ENCODE measurements at regions not wholly inside any gene's neighbourhood (a gene's known extent, or its start where the extent isn't known, plus 50 kb on each side); places are given as distances from the start of the nearest gene placed in this dataset.
"Not testable (repeated sequence)": the region's sequence is repeated elsewhere in the genome, so short reads cannot be mapped to it uniquely, and the experiment has no call there.

DNA sequence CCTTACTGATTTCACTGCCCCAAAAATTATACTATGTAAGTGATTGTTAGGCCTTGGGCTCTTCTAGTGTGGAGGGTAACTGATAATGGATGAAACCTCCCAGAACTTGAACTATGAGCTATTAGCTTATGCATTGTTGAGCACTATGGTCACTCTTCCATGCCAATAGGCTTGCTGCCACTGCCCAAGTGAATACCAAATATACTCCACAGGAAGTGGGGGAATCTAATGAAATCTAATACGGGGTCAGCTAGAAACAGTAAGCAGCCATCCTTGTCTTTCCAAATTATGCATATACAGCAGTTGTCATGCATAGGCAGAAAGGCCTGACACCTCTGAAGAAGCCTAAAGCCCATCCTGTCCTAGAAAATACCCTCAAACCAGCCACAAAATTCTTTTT, 198.7 kb upstream of the PTBP2 start:
- DNase-seq = no peak

DNA sequence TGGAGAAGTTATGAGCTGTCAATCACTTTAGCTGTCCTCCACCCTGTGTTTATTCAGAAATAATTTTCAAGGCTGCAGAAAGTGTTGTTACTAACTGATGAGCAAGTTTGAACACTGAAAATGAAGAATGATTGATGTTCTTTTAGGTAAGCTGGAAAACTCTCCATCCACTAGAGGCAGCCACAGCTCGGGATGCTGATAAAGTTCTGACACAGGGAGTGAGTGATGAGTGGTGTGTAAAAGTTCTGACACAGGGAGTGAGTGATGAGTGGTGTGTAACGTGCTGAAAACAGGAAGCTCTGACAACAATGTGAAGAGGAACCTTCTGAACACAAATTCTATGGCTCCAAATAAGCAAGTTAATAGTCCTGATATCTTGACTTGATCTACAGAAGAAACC, 197.5 kb upstream of the PTBP2 start:
- no peak for DNase-seq

DNA sequence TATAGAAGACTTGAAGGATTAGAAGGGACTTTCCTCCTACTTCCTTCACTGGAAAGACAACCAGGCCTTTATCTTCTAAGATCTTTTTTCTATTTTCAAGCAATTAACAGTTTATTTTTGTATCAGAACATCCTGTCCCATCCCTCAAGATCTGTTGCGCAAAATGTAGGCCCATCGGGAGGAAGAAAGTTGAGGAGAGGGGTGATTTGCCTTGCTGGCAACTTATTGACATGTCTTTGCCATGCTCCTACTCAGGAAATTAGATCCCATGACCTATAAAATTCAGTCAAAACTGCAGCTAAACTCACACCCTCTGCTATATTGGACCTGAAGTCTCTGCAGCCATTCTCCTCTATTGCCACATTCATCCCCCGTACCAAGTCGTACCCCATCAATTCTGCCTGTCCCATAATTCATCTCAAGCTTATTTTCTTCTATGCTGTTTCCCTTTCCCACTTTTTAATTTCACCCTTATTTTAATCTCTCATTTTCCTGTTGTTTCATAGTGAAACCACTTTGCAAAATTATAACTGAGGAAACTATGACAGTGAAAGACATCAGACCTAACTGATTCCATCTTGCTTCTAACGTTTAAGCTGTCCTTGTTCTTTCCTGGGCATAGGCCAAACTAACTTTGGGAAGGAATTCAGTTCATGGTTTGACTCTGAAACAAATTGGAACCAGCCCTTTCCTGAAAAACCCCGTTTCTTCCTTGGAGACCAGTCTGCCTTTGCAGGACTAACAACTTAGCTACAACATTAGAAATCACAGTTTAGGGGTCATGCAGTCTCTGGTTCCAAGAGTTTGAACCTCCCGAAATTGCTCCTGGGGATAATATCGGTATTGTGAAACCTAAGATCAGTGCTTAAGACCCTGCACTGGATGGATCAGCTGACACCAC, 195.7 kb upstream of the PTBP2 start:
- DNase-seq = no peak

DNA sequence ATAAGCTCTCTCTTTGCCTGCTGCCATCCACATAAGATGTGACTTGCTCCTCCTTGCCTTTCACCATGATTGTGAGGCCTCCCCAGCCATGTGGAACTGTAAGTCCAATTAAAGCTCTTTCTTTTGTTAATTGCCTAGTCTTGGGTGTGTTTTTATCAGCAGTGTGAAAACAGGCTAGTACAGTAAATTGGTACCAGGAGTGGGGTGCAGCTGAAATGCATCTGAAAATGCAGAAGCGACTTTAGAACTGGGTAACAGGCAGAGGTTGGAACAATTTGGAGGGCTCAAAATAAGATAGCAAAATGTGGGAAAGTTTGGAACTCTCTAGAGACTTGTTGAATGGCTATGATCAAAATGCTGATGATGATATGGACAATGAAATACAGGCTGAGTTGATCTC, 192.9 kb upstream of the PTBP2 start:
- not testable (repeated sequence) for DNase-seq

DNA sequence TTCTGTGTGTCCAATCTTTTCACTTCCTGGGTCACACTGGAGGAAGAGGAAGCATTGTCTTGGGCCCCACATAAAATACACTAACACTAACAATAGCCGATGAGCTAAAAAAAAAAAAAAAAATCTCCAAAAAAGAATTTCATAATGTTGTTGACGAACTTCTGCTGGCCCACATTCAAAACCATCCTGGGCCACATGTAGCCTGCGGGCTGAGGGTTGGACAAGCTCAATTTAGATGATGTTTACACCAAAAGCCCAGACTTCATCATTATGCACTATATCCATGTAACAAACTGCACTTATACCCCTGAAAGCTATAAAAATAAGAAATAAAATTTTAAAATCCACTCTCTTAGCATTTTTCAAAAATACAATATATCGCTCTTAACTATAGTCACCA, 187.8 kb upstream of the PTBP2 start:
- no peak for DNase-seq

DNA sequence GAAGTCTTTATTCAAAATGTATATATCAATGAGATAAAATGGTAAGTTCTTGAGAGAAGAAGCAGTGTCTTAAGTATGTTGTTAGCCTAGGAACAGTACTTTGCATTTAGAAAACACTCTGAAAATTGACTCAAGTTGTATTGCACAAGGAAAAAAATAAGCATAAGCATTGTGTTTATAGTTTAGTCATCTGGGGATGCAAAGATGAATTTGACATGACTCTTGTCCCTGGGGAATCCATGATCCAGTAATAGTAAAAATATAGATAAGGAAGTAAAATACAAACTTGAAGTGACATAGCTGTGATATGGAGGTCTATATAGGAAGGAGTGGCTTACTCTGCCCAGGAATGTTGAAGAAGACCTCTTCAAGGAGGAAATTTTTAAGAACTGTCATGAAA, 185.0 kb upstream of the PTBP2 start:
- DNase-seq = no peak

DNA sequence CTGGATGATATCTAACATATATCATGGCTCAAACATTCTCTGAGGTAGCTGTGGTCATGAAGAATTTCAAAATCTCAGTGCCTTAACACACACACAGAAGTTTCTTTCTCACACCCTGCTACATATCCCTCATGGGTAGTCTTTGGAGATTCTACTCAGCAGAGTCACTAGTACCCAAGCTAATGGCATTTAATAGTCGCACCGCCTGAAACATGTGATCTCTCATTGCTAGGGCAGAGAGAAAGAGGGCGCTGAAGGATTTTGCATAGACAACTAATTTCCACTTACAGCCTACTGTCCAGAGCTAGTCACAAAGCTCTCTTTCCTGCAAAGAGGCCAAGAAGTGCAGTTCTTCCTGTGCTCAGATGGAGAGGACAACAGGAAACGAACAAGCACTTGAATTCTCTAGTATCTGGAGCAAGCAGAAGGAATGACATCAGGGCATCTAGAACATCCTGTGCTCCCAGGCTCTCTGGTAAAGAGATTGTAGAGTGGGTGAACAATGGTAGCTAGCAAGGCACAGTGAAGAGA, 183.4 kb upstream of the PTBP2 start:
- no peak for DNase-seq

DNA sequence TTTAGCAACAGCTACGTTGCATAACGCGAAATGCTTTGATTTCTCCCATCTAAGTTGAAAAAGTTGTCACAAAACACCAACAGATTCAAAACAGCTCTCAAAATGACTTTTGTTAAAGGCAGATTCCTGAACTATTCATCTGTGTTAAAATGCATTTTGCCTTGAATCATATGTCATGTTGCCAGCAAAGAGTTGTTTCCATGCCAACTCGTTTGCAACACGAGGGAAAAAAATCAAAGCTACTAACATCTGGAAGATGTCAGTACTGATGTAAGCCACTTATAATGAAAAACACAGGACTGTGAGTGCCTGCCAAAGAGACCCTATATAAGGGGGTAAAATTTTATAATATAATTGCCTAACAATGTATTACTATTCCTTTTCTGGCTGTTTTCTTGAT, 182.7 kb upstream of the PTBP2 start:
- no peak for DNase-seq

DNA sequence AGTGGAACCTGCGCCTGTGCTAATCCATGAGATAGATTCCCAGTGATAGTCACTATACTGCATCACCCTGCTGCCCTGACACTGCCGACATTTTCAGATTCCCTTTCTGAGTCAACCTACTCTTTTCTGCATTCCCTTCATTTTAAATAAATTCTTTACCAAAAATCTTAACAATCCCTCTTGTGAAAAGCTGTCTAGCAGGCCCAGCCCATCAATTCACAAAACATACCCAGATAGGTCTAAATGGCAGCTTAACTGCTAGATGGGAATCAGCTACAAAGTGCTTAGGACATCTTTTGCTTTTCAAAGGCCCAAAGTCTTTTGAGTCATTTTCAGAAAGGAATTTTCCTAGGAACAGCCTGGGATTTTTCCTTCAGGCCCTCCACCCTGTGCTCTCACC, 180.1 kb upstream of the PTBP2 start:
- DNase-seq = no peak

DNA sequence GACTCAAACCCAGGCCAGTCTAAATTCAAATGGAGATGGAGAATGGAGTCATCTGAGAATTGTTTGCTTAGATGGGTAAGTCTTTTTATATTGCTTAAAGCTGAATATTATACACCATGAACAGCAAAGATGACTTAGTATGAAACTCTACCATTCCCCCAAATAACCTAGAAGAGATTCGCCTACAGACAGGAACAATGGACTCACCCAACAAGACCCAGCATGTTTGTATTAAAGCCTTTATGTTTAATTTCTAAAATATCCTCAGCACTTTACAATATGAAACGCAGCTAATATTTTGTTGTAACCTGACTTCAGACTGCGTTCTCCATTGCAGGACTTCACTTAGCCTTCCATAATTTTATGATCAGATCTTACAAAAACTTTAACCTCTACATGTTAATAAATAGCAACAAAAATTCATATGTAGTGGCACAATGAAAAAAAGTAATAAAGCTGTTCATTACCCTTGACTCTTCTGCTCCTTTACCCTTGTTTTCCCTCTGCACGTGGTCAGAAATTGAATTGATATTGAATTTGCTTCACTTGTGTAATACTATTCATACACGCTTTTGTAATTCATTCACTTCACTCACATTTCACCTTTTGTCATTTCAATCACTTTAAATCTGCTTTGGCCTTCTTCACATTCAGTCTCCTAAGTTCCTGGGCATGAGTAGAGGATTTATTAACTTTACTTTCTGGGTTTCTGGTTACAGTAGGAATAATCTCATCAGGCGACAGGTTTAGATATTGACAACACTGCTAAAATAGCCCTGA, 177.3 kb upstream of the PTBP2 start:
- no peak for DNase-seq

DNA sequence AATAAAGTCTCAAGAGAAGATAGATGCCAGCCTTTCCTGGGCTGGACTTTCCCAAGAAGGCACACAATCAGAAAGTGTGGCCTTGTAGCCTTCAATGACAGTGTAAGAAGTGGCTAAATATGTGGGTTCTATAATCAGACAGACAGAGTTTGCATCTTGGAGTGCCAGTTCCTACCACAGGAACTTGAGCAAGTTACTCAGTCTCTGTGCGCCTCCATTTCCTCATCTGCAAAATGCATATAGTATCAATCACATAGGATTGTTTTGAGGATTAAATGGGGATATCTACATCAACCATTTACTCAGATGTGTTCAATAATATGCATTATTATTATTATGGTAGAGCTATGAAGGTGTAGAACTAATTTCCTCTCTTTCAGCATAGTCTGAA, 176.8 kb upstream of the PTBP2 start:
- no peak for DNase-seq

DNA sequence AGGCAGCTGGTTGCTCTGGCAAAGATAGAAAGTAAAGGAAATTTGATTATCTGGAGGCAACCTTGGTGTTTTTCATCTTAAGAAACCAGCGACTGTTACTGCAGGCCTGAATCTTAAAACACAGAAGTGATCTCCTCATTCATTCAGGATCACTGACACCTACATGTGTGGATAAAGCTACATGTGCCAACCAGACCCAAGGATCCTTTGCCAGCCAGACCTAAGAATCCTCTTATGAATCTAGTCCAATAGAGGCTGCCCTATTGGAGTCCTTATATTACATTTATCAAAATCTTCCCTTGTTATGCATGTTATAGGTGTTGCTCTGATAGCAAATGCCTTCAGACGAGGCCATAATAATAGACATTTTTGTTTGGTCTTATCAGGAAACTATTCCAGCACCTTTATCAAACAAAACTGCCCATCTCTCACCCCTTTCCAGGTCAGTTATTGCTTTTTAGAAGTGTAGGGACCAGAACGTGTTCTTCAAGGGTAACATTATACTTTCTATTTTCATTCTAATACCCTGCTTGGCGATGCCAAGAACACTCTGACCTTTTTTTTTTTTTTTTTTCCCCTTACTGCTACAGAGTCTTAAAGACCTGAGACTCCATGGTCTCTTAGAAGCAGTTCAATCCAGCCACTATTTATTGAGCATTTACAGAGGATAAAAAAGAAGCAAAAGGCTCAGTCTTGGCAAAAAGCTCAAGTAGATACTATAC, 175.5 kb upstream of the PTBP2 start:
- no peak for DNase-seq

DNA sequence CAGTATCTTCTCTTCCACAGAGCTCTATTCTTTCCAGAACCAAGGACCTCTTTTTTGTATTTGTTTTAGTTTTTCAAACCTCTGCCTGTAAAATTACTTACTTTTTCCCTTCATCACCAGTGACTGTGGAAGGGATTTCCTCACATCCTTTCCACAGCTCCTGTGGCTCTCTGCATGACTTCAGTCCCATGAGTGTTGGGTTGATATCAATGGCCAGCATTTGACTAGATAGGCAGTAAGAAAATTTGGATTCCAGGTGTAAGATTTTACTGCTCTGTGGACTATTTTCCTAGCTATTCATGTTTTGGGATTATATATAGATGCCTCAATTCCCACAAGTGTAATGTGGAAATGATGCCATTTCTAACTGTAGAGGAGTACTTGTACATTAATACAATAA, 171.5 kb upstream of the PTBP2 start:
- DNase-seq = no peak

DNA sequence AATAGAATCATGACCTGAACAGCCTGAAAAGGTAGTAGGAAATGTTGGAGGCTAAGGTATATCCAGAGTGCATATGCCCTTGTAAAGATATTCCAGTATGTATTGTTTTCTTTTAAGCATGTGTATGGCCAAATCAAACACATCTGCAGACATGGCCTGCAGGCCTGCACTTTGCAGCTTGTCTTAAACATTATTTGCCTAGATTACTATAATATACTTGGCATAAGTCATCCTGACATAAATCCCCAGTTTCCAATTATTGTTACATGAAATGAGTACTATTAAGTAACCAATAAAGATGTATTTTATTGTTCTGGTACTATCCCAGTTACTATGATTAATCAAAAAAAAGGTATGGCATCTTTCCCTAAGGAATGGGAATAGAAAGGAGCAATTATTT, 169.1 kb upstream of the PTBP2 start:
- no peak for DNase-seq

DNA sequence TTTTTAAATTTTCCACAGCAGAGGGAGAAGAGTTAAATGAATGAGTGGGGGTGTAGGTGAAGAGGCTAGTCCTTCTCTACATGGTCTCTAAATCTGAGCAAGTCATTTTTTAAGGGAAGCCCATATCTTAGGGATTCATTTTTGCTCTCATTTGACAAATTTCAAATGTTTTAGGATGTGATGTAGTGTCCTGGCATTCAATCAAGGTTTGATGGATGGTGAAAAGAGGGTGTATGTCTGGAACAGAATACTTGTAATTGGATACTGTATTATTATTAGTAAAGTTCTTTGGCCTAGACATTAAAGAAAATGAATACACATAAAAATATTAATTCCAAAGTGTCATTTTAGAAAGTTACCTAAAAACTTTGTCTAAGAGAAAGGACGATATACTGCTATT, 167.8 kb upstream of the PTBP2 start:
- no peak for DNase-seq

DNA sequence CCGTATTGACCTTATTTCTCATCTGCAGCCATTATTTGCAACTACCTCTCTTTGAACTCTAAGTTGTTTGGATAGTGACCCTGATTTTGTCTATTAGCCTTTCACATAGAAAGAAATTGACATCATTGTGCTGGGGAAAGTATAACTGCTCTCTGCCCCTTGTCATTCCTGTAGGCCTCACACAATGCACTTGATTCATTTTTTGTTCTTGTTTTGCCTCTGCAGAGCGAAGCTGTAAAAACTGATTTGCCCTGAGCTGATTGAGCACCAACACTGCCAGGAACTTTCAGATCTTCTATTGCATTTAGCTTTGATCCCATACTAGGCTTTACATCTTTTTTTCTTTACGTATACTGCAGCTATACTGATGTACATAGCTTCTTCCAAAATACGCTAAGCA, 167.2 kb upstream of the PTBP2 start:
- no peak for DNase-seq

DNA sequence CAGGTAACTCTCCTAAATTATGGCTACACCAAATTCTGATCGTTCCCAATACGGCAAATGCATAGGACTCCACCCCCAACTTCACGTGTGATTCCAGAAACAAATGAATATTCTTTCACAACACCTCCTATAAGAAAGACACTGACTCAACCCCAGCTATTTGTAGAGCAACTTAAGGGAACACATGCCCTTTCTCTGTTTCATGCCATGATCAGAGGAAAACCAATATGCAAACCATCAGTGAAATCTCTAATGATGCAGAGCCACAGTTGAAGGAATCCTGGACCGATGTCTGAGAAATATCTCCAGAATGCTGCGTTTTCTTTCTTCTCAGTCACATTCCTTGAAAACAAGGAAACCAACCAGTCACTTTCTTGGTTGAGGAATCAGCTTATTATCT, 164.2 kb upstream of the PTBP2 start:
- no peak for DNase-seq

DNA sequence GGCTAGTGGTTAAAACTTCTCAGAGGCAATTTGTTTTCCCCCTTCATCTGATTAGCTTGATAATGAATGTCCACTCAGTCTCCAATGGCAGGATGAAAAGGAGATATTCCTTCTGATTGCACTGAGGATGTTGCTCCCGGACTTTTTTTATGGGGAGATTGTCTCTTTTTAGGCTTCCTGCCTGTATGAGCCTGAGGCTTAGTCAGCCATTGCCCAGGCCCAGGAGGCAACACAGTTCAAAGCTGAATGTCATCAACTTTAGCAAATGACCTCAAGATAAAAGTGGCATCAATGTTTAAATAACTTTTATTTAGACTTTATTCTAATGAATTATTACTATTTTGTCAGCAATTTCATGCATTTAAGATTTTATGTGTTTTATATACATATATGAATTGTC, 162.9 kb upstream of the PTBP2 start:
- DNase-seq = no peak

DNA sequence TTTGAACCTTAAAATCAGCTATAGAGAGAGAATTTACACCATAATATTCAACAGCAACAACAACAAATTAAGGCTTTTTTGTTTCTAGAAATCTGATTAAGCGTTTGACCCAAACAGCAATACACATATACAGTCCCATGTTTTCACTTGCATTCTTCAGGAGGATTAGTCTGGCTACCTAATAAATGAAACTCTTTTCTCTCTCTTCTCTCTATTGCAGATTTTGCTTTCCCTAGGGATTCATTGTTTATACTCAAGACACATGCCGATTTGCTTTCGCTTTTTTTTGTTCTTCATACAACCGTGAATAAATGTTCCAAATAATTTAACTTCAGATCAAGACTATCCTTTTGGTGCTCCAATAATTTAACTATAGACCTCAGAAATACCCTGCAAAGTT, 162.4 kb upstream of the PTBP2 start:
- no peak for DNase-seq

DNA sequence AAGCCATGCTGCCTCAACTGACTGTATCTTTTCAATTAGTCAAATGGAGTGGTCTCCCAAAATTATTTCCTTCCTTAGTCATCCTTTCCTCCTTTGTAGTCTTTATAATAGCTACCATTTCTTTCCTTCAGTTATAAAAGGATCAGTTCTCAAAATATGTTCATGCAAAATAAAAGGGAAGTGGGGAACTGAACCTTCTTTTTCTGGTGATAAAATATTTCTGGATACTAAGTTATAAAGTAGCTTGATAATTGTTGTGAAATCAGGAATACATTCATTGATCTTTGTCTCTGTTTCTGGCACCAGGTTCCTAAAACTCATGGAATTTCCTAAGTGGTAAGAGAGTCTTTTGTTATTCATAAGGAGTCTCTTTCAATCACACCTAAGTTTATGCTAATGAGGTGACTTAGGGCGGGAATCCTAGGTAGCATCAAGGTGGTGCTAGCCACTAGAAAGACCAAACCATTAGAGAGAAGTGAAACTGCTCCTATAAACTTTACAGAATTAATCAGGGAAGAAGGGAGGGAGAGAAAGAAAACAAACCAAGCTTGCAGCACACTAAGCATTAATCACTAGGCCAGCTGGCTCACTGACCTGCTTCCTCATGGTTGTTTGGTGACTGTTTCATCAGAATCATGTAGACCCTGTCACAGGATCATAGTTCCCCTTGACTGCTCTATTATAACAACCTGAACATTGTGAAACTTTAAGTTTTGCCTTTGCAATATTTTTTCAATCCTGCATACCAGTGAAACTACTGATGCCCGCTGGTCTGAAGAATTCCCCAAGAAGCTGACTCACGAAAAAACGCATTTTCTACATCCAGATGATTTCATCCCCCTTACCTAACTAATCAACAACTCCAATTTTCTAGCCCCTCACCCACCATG, 161.6 kb upstream of the PTBP2 start:
- no peak for DNase-seq

DNA sequence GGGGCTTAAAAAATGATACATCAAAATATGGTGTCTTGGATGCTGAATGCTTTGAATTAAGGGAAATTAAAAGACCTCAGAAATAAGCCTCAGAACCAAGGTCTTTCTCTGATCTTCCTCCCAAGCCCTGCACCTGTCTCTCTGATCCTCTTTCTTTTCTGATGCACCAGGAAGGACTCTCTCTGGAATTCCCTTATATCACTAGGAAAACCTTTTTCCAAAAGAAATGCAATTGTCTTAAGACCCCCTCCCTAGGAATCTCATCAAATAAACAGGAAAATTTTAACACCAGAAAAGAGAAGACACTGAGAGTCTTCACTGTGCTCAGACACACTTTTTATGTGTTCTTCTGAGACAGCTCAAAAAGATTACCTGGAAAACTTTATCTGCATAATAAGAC, 159.5 kb upstream of the PTBP2 start:
- no peak for DNase-seq

DNA sequence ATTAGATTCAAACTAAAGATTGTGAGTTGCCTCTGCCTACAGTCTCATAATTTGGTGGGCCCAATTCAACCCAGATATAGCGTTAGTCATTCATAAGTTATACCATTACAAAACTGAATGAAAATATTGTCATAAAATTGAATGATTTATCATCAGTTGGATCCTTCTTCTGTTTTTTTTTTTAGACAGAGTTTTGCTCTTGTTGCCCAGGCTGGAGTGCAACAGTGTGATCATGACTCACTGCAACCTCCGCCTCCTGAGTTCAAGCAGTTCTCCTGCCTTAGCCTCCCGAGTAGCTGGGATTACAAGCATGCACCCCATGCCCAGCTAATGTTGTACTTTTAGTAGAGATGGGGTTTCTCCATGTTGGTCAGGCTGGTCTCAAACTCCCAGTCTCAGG, 157.2 kb upstream of the PTBP2 start:
- not testable (repeated sequence) for DNase-seq
